22Rv1 (cell line): ENCODE measurements at regions not wholly inside any gene's neighbourhood (a gene's known extent, or its start where the extent isn't known, plus 50 kb on each side); places are given as distances from the start of the nearest gene placed in this dataset.

ENCODE experiments used
- ZFX ChIP-seq: fragments of 450-650 bp; IDR thresholded peaks from 2 replicates; pipeline ENCODE4 v1.6.1; 2017; ENCODE audit warnings: antibody characterized with exemption, borderline replicate concordance
- TF ChIP-seq, protein P1 (sequence below): fragments of 450-650 bp; IDR thresholded peaks from 2 replicates; pipeline ENCODE4 v1.5.1; 2017; ENCODE audit warnings: mild to moderate bottlenecking

DNA sequence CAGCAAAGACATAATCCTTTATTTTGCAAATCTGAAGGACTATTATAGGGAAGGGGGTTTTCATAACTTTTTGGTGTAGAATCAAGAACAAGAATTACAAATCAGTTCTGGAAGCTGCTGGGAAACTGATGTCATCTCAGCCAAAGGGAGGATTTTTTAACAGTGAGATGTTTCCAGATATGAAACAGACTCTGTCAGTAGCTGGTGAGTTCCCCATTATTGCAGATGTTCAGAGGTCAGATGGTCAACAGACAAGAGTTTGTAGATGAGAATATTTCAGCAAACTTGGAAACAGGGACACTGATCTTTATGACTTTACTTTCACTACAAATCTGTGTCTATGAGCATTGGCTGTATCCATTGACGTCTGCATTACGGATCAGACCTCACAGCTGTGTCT is 71.9 kb upstream of the LPP start:
- TF ChIP-seq, protein P1, sequence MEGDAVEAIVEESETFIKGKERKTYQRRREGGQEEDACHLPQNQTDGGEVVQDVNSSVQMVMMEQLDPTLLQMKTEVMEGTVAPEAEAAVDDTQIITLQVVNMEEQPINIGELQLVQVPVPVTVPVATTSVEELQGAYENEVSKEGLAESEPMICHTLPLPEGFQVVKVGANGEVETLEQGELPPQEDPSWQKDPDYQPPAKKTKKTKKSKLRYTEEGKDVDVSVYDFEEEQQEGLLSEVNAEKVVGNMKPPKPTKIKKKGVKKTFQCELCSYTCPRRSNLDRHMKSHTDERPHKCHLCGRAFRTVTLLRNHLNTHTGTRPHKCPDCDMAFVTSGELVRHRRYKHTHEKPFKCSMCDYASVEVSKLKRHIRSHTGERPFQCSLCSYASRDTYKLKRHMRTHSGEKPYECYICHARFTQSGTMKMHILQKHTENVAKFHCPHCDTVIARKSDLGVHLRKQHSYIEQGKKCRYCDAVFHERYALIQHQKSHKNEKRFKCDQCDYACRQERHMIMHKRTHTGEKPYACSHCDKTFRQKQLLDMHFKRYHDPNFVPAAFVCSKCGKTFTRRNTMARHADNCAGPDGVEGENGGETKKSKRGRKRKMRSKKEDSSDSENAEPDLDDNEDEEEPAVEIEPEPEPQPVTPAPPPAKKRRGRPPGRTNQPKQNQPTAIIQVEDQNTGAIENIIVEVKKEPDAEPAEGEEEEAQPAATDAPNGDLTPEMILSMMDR: no peak
- TF ChIP-seq ZFX: no peak
